ENCODE measurements at regions not wholly inside any gene's neighbourhood (a gene's known extent, or its start where the extent isn't known, plus 50 kb on each side); places are given as distances from the start of the nearest gene placed in this dataset.

DNA sequence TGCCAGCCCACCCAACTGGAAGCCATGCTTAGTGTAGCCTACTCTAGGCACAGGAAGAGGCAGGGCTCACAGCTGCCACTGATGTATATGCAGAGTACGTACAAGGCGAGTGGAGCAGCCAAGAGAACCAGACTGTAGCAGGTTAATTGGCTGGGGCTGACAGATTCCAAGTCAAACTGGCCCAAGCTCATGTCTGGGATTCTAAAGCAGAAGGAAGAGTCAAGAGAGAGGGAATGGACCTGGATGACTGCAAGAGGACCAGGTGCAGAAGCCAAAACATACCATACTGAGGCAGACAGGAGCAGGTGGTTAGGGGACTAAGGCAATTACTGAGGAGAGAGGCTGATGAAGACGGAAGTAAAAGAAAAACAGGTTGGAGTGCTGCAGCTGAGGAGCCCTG is 51.3 kb upstream of the LRRN2 start:
- CTCF ChIA-PET, result no interaction called here
- peaks cover 7% of the 10 kb centered on the region for H3K9me3 Mint-ChIP-seq
- TF ChIP-seq, protein P1, sequence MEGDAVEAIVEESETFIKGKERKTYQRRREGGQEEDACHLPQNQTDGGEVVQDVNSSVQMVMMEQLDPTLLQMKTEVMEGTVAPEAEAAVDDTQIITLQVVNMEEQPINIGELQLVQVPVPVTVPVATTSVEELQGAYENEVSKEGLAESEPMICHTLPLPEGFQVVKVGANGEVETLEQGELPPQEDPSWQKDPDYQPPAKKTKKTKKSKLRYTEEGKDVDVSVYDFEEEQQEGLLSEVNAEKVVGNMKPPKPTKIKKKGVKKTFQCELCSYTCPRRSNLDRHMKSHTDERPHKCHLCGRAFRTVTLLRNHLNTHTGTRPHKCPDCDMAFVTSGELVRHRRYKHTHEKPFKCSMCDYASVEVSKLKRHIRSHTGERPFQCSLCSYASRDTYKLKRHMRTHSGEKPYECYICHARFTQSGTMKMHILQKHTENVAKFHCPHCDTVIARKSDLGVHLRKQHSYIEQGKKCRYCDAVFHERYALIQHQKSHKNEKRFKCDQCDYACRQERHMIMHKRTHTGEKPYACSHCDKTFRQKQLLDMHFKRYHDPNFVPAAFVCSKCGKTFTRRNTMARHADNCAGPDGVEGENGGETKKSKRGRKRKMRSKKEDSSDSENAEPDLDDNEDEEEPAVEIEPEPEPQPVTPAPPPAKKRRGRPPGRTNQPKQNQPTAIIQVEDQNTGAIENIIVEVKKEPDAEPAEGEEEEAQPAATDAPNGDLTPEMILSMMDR (IDR thresholded peaks at IDR 0.05), result no peak
- DNase-seq, result no peak
- H3K4me1 Mint-ChIP-seq (ENCODE audit: low read depth), result no peaks in the 10 kb centered on the region
- no peak overlapping the region for H3K4me3 Mint-ChIP-seq
- ATAC-seq, result no peak
- no peaks in the 10 kb centered on the region for H3K36me3 Mint-ChIP-seq (ENCODE audit: low read depth)
- H3K27ac Mint-ChIP-seq, result no peak overlapping the region
- intact Hi-C loops (cut with micrococcal nuclease), result no loop called here
- POLR2A ChIA-PET, result no interaction called here
- H3K27me3 Mint-ChIP-seq, result peaks cover 4% of the 10 kb centered on the region

DNA sequence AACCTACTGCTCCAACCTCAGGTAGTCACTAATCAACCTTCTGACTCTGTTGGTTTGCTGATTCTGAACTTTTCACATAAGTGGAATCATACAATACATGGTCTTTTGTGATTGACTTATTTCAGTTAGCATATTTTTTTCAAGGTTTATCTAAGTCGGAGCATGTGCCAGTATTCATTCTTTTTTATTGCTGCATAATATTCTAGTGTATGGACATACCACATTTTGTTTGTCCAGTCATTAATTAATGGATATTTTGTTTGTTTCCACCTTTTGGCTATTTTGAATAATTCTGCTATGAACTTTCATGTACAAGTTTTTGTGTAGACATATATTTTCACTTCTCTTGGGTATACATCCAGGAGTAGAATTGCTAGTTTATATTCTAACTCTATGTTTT is 53.0 kb upstream of the LRRN2 start:
- no peak overlapping the region for H3K27ac Mint-ChIP-seq
- TF ChIP-seq, protein P1 (IDR thresholded peaks at IDR 0.05), result no peak
- no peak for DNase-seq
- intact Hi-C loops (cut with micrococcal nuclease), result no loop called here
- ChIA-PET CTCF (interaction anchor here (1.0 kb wide), 1 partner anchor 9 kb away, joined by 5 read pairs; no protein-coding TSS in a partner anchor), POLR2A (no interaction called here)
- peaks cover 7% of the 10 kb centered on the region for H3K9me3 Mint-ChIP-seq
- no peaks in the 10 kb centered on the region for H3K4me1 Mint-ChIP-seq (ENCODE audit: low read depth)
- ATAC-seq, result no peak
- no peak overlapping the region for H3K4me3 Mint-ChIP-seq
- H3K36me3 Mint-ChIP-seq (ENCODE audit: low read depth), result no peaks in the 10 kb centered on the region
- H3K27me3 Mint-ChIP-seq, result peaks cover 9% of the 10 kb centered on the region

DNA sequence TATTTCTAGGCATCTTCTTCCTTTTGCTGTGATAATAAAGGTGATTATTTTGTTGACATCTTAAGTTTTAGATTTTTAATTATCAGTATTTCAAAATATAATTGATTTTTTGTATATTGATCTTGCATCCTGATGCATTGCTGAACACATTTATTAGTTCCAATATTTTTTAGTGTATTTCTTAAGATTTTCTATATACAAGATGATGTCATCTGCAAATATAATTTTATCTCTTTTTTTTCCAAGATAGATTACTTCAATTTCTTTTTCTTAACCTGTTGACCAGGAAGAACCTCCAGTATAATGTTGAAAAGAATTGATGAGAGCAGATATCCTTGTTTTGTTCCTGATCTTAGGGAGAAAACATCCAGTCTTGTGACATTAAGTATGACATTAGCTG is 54.8 kb upstream of the LRRN2 start:
- TF ChIP-seq, protein P1 (IDR thresholded peaks at IDR 0.05), result no peak

DNA sequence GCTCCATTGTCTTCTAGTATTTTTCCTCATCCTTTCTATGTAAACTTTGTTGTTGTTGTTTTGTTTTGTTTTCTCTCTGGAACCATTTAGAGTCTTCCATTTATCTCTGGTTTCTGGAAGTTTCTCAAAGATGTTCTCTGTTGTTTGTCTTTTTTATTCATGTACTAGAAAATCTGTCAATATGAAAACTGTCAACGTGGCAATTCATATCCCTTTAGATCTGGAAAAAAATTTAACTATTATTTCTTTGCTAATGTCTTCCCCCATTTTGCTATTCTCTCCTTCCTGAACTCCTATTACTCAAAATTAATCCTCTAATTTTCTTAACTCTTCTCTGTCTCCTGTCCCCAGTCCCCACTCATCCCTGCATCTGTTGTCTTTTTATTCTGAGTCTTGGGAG is 55.9 kb upstream of the LRRN2 start:
- H3K9me3 Mint-ChIP-seq, result peaks cover 7% of the 10 kb centered on the region
- no peaks in the 10 kb centered on the region for H3K36me3 Mint-ChIP-seq (ENCODE audit: low read depth)
- POLR2A ChIA-PET, result no interaction called here

More for the DNA sequence above, 54.8 kb upstream of the LRRN2 start:
- Mint-ChIP-seq H3K4me3 (no peak overlapping the region), H3K4me1 (ENCODE audit: low read depth) (no peaks in the 10 kb centered on the region), H3K36me3 (ENCODE audit: low read depth) (no peaks in the 10 kb centered on the region), H3K27me3 (peaks cover 8% of the 10 kb centered on the region), H3K27ac (no peak overlapping the region), H3K9me3 (peaks cover 7% of the 10 kb centered on the region)
- ChIA-PET CTCF (interaction anchor here (0.7 kb wide), 1 partner anchor 71 kb away, joined by 3 read pairs; no protein-coding TSS in a partner anchor), POLR2A (no interaction called here)
- DNase-seq (no peak), ATAC-seq (no peak)
- intact Hi-C loops (cut with micrococcal nuclease), result no loop called here

DNA sequence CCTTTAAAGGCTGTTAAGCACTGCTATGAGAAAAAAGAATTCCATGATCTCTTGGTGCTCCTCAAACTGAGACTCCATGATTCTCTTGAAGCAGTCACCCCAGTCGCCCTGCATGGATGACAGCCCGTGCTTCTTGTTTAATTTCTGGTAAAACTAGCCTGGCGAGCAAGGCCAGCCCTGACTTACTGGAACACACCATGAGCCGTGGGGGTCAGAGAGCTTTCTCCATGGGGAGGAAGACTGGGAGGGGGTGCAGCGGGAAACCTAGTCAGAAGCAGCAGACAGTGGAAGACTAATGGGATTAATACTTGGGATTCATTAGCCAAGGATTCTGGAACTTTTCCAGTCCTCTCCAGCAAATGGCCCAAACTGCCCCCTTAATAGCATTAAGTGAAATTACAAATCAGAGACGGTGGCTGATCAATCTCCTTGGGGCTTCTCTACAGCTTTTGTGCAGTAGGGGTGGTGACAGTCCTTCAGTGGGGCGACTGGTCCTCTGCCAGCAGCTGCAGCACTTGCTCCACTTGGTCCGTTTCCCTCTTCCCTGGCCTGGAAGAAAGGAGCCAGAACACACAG is 57.2 kb upstream of the LRRN2 start:
- TF ChIP-seq, protein P1 (IDR thresholded peaks at IDR 0.05), result no peak
- ChIA-PET POLR2A (no interaction called here), CTCF (interaction anchor here (0.9 to 12.4 kb wide), 3 partner anchors 20 to 65 kb away, joined by 3 to 158 read pairs (median 43); no protein-coding TSS in a partner anchor)
- H3K27ac Mint-ChIP-seq, result no peak overlapping the region
- no peak overlapping the region for H3K4me3 Mint-ChIP-seq
- no peaks in the 10 kb centered on the region for H3K4me1 Mint-ChIP-seq (ENCODE audit: low read depth)
- intact Hi-C loops (cut with micrococcal nuclease), result no loop called here
- DNase-seq (no peak), ATAC-seq (no peak)
- peaks cover 7% of the 10 kb centered on the region for H3K9me3 Mint-ChIP-seq
- no peaks in the 10 kb centered on the region for H3K36me3 Mint-ChIP-seq (ENCODE audit: low read depth)
- peaks cover 8% of the 10 kb centered on the region for H3K27me3 Mint-ChIP-seq

More for the DNA sequence above, 55.9 kb upstream of the LRRN2 start:
- CTCF ChIA-PET, result interaction anchor here (1.0 kb wide), 1 partner anchor 66 kb away, joined by 3 read pairs; no protein-coding TSS in a partner anchor
- ATAC-seq, result no peak
- Mint-ChIP-seq H3K27ac (no peak overlapping the region), H3K4me3 (no peak overlapping the region), H3K27me3 (peaks cover 8% of the 10 kb centered on the region), H3K4me1 (ENCODE audit: low read depth) (no peaks in the 10 kb centered on the region)
- TF ChIP-seq, protein P1 (IDR thresholded peaks at IDR 0.05), result no peak
- DNase-seq, result no peak
- intact Hi-C loops (cut with micrococcal nuclease), result no loop called here

Measured in activated CD8-positive, alpha-beta T cell treated with anti-CD3 and anti-CD28 coated beads for 36 hours (primary cell).